ENCODE measurements at regions not wholly inside any gene's neighbourhood (a gene's known extent, or its start where the extent isn't known, plus 50 kb on each side); places are given as distances from the start of the nearest gene placed in this dataset.
"Not testable (repeated sequence)": the region's sequence is repeated elsewhere in the genome, so short reads cannot be mapped to it uniquely, and the experiment has no call there.

- DNase-seq, result no peak
These were observed 50.4 kb upstream of the CECR2 start for GRCh38 chr22:17318817-17319216.

- DNase-seq, result no peak
These were observed 54.0 kb upstream of the CECR2 start for GRCh38 chr22:17315310-17315709.

GRCh38 chr22:17314487-17314886 is 54.8 kb upstream of the CECR2 start:
- no peak for DNase-seq

- DNase-seq, result no peak
These were observed 55.6 kb upstream of the CECR2 start for GRCh38 chr22:17313626-17314025.

GRCh38 chr22:17307566-17307965 is 61.7 kb upstream of the CECR2 start:
- no peak for DNase-seq

DNA sequence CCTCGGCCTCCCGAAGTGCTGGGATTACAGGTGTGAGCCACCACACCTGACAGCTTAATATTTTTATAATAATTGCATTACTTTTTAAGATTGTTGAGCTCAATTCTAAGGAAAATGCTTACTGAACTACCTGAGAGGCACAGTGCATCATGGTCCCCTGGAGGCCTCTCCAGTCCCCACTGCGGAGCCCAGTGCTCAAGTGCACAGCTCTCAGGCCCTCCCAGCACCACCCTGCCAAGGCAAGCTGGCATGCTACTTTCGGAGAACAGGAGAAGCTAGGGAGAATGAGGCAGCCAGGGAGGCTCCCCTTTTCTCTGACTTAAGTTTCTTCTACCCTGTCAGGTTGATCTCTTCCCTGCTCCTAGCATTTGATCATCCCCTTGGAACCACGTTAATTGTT is 64.2 kb upstream of the CECR2 start:
- no peak for DNase-seq

GRCh38 chr22:17303840-17304779 is 65.2 kb upstream of the CECR2 start:
- no peak for DNase-seq

DNA sequence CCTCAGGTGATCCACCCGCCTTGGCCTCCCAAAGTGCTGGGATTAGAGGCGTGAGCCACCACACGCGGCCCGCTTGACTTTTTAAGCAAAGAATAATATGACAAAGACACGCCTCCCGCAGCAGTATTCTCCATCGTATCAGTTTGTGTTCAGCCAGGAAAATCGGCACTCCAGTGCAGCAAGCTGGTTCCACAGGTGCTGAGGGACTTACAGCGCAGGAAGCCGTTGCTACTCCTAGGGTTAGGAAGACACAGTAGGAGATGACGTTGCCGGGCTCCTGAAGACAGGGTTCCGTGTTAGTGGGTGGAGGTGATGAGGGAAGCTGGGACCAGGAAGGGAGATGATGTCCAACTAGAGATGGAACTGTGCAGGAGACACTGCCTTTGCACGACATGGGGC is 65.8 kb upstream of the CECR2 start:
- no peak for DNase-seq

DNA sequence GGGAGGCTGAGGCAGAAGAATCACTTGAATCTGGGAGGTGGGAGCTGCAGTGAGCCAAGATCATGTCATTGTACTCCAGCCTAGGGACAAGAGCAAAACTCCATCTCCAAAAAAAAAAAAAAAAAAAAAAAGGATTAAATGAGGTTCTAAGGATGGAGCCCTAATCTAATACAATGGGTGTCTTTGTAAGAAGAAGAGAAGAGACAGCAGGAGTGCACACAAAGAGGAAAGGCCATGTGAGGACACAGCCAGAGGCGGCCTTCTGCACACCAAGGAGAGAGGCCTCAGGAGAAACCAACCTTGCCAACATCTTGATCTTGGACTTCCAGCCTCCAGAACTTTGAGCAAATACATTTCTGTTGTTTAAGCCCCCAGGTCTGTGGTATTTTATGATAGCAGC is 66.6 kb upstream of the CECR2 start:
- no peak for DNase-seq

DNA sequence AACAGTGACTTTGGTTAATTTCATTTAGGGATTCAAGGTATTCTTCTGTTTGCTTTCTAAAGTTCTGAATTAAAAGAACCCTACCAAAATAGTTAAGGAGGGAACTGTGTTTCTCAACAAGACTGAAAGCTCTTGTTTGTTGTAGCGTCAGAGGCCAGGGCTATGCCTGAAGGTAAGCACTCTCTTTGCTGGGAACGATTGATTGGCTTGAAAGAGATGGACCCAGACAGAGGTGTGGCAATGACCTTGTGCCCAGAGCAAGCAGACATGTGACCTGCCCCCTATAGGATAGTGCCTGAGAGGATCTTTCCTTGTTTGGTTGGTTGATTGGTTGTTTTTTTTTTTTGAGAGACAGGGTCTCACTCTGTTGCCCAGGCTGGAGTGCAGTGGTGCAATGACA is 68.3 kb upstream of the CECR2 start:
- DNase-seq, result no peak

- not testable (repeated sequence) for DNase-seq
These were observed 70.3 kb upstream of the CECR2 start for GRCh38 chr22:17298805-17299502.

DNA sequence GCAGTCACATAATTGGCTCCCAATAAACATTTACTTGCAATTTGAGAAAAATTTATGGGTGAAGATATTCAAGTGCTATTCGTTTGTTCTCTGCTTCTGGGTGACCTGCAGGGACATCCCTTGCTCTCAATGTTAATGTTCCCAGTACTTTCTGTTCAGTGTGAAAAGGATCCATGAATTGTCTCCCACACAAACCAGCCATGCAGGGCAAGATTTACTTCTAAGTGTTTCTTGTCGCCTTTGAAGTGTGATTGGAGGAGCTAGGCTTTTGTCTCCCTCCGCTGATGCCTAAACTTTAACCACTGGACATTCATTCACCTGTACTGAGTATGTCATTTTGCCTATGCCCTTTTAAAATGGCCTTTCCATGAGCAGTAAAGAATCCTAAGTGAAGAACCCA is 66.4 kb upstream of the ADA2 start:
- DNase-seq, result no peak

DNA sequence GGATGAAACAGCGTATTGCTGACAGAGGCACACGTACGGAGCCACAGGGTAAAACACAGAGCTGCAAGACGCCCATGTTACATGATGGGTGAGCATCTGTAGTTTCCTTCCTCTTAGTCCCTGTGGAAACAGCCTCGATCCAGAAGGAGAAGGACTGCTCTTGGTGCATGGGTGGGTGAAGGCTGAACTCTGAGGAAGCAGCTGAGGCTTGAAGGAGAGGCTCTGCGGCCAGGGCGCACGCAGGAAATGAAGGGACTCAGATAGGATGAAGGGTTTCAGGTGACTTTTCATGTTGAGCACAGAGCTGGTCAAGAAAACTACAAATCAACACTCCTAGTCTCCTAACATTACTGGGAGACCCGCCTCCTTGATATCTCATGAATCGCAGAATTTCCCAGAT is 65.7 kb upstream of the ADA2 start:
- no peak for DNase-seq

DNA sequence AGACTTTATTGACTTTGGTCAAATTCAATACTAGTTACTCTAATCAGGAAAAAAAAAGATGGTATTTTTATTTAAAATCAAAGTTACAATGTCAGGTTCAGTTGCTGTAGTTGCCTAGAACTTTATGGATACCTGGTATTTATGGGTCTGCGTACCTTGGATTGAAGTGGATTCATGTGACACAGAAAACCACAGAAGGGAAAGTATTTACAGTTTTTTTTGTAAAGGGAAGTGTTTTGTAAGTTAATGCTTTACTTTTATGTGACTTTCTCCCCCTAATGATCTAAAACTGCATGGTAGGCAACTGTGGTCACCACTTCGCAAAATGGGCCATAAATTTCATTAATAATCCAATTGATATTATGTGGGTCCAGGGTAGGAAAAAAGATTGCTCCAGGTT is 65.2 kb upstream of the ADA2 start:
- DNase-seq, result no peak

- not testable (repeated sequence) for DNase-seq
These were observed 64.6 kb upstream of the ADA2 start for GRCh38 chr22:17283865-17284264.

- DNase-seq, result no peak
These were observed 64.2 kb upstream of the ADA2 start for GRCh38 chr22:17283423-17283822.

DNA sequence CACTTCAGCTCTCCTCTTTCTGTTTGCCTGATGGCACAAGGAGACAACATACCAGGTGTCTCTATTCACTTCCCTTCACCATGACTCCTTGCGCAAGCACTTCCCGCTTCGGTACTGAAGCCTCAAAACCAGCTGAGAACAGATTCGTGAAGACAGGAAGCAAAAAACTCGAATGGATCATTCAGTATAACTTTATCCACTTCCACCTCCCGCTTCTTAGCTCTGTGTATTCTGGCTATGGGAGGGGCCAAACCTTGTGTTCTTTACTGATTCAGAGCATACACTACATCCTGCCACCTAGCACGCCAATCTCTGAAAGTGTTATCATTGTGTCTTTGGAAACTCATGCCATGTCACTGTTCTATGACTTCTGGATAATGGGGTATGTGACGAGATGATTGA is 62.2 kb upstream of the ADA2 start:
- DNase-seq, result peak; percentile 11

DNA sequence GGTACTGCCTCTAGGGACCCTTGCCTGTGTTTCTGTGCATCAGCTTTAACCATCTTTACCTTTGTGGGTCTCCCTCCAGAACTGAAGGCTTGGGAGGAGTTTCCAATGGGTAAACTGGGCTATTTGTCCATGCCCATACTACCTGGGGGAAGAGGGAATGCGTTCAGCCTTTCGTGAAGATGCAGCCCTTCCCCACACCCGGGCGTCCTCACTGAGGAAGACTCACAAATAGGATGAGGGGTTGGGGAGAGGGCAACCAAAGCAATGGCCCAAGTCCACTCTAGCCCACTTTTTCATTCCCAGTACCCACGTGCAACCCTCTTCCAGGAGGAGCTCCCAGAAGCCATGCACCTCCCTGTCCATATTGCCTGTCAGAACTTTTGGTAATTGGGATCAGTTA is 61.8 kb upstream of the ADA2 start:
- DNase-seq, result no peak

DNA sequence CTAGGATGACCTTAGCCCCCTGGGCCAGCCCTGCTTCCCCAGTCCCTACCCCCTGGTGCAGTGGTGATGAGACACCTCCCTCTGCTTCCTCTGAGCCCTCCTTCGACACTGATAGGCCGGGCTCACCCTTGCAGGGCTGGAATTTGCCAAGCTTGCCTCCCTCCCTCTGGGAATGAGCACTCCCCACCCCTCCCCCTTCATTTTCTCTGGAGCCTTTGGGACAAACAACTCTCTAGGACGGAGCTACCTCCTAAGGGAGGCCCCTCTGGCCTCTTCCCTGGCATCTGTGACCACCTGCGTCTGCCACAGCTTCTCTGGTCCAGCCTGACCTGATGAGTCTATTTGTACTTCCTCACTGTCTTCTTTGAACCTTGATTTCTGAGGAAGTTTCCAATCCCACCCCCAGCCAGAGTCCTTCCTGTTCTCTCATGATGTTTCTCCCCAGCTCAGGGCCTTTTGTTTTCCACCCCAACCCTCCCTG is 53.3 kb upstream of the ADA2 start:
- DNase-seq, result no peak

GRCh38 chr22:17271711-17272451 is 52.6 kb upstream of the ADA2 start:
- DNase-seq, result no peak

DNA sequence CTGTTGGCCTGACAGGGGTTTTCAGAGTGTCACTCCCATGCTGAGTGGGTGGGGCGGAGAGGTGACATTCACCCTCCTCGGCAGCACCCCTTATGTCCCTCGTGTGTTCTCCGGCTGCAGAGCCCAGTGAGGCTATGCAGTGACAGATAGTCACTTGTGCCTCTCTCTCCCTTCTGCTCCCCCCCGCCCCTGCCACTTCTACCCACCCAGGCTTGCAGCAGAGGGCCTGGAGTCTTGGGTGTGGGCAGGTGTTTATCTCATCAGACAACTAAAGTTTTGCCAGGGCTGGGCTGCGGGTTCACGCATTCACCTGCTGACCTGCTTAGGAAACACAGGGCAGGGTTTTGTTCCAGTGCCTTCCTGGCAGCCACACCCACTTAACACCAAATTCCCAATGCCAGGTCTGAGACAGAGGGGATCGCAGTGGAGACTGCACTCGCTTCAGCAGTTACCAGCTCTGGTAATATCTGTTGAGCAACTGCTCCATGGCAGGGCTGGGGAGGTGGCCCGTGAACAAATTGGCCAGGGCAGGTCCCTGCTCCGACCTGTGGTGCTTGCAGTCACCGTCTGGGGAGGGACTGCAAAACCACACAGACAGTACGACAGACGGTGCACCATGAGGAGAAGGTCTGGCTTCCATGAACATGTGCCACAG is 50.5 kb upstream of the ADA2 start:
- DNase-seq, result no peak

DNA sequence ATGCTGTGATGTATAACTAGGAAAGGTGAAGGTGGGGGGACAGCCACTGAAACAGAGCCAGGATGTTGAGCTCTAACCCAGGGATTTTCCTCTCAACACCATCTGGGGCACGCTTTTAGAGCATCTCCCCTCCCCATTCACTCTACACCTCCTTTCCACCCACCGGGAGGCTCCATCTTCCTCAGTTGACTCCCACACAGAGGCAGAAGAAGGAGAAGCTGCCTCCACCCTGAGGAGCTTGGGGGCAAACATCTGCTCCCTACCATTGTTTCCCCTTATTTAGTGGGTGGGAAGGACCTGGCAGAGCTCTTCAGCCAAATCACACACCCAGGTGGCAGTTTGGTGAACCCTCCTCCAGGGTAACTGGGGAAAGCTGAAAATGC is 50.0 kb upstream of the ADA2 start:
- DNase-seq, result no peak
